Psoas muscle (tissue), 7 donors: ENCODE measurements at regions not wholly inside any gene's neighbourhood (a gene's known extent, or its start where the extent isn't known, plus 50 kb on each side); places are given as distances from the start of the nearest gene placed in this dataset.
"Not testable (repeated sequence)": the region's sequence is repeated elsewhere in the genome, so short reads cannot be mapped to it uniquely, and the experiment has no call there.

Experiments used
- ATAC-seq, 4 donors: fragments of 200-7000 bp; cut with Tn5 transposase; one replicate each; pipeline ENCODE4 v1.9.1; 2020; ENCODE audit warnings: moderate library complexity in 3 of 4, mild to moderate bottlenecking in 2 of 4
- DNase-seq, 2 donors: peaks; one replicate each; pipeline ENCODE4 v3.0.0-alpha.2; 2020
- H3K27ac ChIP-seq: fragments of 200-600 bp; one replicate; pipeline ENCODE4 v1.8.0; 2022
- H3K27me3 ChIP-seq, 3 donors: fragments of 200-600 bp in 1 of 3; one replicate each; pipeline versions ENCODE4 v1.6.1 to v1.8.0; 2013 to 2022; ENCODE audit warnings: low read length in 2 of 3, mild to moderate bottlenecking in 2 of 3, moderate library complexity in 1 of 3; ENCODE audit not compliant: insufficient read depth in 3 of 3
- H3K36me3 ChIP-seq, 2 donors: fragments of 200-600 bp in 1 of 2; one replicate each; pipeline versions ENCODE4 v1.6.1 to v1.8.0; 2013 to 2022; ENCODE audit warnings: low read depth in 1 of 2, mild to moderate bottlenecking in 1 of 2, moderate library complexity in 1 of 2; ENCODE audit not compliant: insufficient read depth in 1 of 2
- H3K4me1 ChIP-seq: fragments of 200-600 bp; one replicate; pipeline ENCODE4 v1.8.0; 2022
- H3K4me3 ChIP-seq: fragments of 200-600 bp; one replicate; pipeline ENCODE4 v1.8.0; 2022; ENCODE audit warnings: mild to moderate bottlenecking
- H3K9me3 ChIP-seq: fragments of 200-600 bp; one replicate; pipeline ENCODE4 v1.8.0; 2022
- CTCF ChIP-seq: fragments of 200-600 bp; IDR thresholded peaks from one replicate; pipeline ENCODE4 v1.8.0; 2022; ENCODE audit warnings: antibody characterized with exemption
- WGBS, 3 donors: extraction: QIAGEN DNeasy Blood & Tissue Kit; methylation state at CpG; one replicate each; pipeline versions ENCODE4 v1.1.6 to v1.1.7; 2013; 5-methylcytosine and 5-hydroxymethylcytosine counted together
- intact Hi-C, 2 donors: fragments of 100-400 bp; cut with DNase I; formaldehyde crosslinking; loops; one replicate each; pipeline versions ENCODE4 v1.11.0 to v1.14.2; 2022
- donor health status: healthy with polysubstance abuse.
- donor health status: DM: no; HTN: no; CAD: no; lungs with moderate emphysema.
- donor health status: Bipolar disorder and iron deficiency.
- donor health status: healthy.
- donor health status: DM: yes; HTN: yes; CAD: no.
- donor health status: DM: no; HTN: no; CAD: no.
- donor health status: DM: yes; HTN: yes; CAD: no.

GRCh38 chr2:84126084-84126483, 333.0 kb downstream of the SUCLG1 start:
- no peak for ATAC-seq
- intact Hi-C loops = no loop called here
- WGBS, 3 donors = 57 to 62% (median 62%) methylated on average over 1 of the region's 1 CpG
- no peaks in the 10 kb centered on the region for H3K4me1 ChIP-seq
- H3K27ac ChIP-seq = no peak overlapping the region
- no peak overlapping the region for H3K4me3 ChIP-seq
- no peak for TF ChIP-seq CTCF
- H3K36me3 ChIP-seq = no peaks in the 10 kb centered on the region
- no peaks in the 10 kb centered on the region for H3K9me3 ChIP-seq
- no peaks in the 10 kb centered on the region for H3K27me3 ChIP-seq
- no peak for DNase-seq

DNA sequence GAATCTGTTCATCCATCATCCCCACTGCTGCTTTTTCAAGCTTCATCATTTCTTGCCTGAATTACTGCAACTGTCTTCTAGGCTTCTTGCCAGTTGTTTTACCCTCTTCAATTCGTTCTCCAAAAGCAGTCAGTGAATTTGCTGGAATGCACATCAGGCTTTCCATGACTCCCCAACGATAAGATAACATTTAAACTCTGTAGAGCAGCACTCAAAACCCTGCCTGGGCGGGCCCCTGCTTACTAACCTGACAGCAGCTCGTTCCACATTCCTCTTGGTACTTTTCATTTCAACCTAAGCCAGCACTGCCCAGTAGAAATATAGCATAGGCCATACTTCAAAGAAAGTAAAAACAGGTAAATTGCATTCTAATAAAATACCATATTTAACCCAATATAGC, 342.9 kb downstream of the SUCLG1 start:
- Histone ChIP-seq H3K27ac (no peak overlapping the region), H3K9me3 (no peaks in the 10 kb centered on the region), H3K4me3 (no peak overlapping the region), H3K36me3 (no peaks in the 10 kb centered on the region), H3K27me3 (no peaks in the 10 kb centered on the region), H3K4me1 (no peaks in the 10 kb centered on the region)
- intact Hi-C loops = no loop called here
- TF ChIP-seq CTCF = no peak
- DNase-seq = no peak
- ATAC-seq = no peak
- 52 to 54% (median 53%) methylated on average over 4 of the region's 4 CpGs for WGBS, 3 donors

DNA sequence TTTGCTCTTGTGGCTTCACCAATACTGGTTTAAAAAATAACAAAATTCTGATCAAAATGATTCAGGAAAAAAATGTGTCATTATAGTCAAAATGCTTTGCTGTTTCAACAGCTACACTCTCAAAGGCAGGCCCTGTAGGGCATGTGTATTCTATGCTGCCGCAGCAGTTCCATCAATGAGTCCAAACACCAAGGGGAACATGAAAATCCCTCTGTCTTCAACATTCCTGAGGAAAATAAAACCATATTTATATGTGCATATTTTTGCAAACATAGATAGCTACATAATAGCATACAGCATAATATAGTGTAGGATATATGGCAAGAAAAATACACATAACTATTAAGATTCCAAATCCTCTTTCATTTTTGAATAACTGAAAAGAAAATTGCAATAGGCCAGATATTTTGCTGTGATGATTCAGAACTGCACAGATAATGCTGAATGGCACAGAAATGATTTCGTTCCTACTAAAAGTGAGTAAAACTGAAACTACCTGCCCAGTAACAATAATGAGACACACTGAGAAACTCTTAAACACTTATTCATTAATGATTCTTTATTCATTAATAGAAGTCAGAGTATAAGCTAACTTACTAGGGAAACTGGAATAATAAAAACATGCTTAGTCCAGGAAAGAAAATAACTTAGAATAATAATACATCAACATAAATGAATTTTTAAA, 343.8 kb downstream of the SUCLG1 start:
- no peaks in the 10 kb centered on the region for H3K36me3 ChIP-seq
- DNase-seq (no peak), ATAC-seq (no peak)
- 45 to 69% (median 49%) methylated on average over 2 of the region's 2 CpGs for WGBS, 3 donors
- H3K27me3 ChIP-seq = no peaks in the 10 kb centered on the region
- H3K4me3 ChIP-seq = no peak overlapping the region
- no peaks in the 10 kb centered on the region for H3K4me1 ChIP-seq
- intact Hi-C loops = no loop called here
- H3K9me3 ChIP-seq = no peaks in the 10 kb centered on the region
- H3K27ac ChIP-seq = no peak overlapping the region
- no peak for TF ChIP-seq CTCF

DNA sequence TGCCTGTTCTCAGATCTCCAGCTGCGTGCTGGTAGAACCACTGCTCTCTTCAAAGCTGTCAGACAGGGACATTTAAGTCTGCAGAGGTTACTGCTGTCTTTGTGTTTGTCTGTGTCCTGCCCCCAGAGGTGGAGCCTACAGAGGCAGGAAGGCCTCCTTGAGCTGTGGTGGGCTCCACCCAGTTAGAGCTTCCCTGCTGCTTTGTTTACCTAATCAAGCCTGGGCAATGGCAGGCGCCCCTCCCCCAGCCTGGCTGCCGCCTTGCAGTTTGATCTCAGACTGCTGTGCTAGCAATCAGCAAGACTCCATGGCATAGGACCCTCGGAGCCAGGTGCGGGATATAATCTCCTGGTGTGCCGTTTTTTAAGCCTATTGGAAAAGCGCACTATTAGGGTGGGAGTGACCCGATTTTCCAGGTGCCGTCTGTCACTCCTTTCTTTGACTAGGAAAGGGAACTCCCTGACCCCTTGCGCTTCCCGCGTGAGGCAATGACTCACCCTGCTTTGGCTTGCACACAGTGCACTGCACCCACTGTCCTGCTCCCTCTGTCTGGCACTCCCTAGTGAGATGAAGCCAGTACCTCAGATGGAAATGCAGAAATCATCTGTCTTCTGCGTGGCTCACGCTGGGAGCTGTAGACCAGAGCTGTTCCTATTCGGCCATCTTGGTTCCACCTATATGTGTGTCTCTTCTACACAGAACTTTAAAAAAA, 355.1 kb downstream of the SUCLG1 start:
- 91 to 97% (median 93%) methylated on average over 15 of the region's 15 CpGs for WGBS, 3 donors
- ATAC-seq, H3K9me3 ChIP-seq: not testable (repeated sequence)

DNA sequence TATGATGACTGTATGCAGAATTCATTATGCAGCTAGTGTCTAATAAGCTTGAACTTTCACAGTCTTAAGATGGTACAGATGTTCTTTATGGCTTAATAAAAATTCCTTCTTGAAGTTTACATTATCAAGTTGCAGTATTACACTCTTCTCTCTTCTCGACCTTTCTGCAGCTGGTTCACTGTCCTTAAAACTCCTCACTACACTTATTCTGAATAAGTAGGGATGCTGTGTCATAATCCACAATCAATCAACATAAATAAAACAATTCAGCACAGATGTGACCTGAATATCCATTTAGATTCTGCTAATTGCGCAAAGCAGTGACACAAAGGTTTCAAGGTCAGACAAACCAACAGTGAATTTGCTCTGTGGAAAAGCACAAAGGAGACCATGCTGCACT, 356.8 kb downstream of the SUCLG1 start:
- no peak for TF ChIP-seq CTCF
- Histone ChIP-seq H3K4me1 (no peaks in the 10 kb centered on the region), H3K27me3 (no peaks in the 10 kb centered on the region), H3K36me3 (no peaks in the 10 kb centered on the region), H3K27ac (no peak overlapping the region), H3K4me3 (no peak overlapping the region), H3K9me3 (no peaks in the 10 kb centered on the region)
- ATAC-seq (no peak), DNase-seq (no peak)
- 47 to 64% (median 52%) methylated on average over 2 of the region's 2 CpGs for WGBS, 3 donors
- intact Hi-C loops = no loop called here

More for the DNA sequence above, 355.1 kb downstream of the SUCLG1 start:
- DNase-seq, H3K36me3 ChIP-seq, H3K27me3 ChIP-seq, intact Hi-C loops, H3K4me3 ChIP-seq, H3K27ac ChIP-seq, H3K4me1 ChIP-seq: not testable (repeated sequence)
